ENCODE measurements at regions not wholly inside any gene's neighbourhood (a gene's known extent, or its start where the extent isn't known, plus 50 kb on each side); places are given as distances from the start of the nearest gene placed in this dataset.

DNA sequence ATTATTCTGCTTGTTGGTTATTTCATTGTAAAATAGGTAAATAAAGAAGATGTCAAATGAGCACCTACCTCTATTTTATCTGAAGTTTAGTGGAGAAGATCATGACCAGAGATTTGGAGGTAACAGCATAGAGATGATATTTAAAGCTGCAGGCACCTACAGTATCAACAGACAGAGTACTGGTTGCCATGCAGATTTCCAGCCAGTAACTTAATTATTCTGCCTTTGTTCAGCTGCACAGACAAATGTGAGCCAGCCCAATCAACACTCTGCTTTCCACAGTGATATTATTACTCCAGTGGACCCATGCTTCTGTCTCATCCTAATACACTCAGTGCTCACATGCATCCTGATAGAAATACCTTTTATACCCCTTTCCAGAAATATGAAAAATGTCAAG lies 348.5 kb upstream of the RGS6 start:
- DNase-seq, result no peak

DNA sequence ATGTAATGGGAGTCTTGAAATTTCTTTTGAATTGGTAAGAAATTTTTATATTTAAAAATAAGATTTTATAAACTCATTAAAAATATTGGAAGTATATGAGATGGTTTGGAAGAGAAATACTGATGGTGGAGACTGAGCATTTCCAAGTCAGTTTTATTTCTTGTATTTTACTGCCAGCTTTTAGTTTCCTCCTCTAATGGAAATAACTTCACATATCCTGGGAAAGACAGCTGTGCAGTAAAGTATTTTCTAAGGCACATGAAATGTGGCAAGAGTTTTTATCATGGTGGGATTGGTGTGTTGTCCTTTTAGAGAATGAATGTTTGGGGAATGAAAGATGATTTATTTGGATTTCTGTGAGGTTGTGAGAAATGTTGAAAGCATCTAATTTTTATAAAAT lies 346.9 kb upstream of the RGS6 start:
- DNase-seq, result no peak

DNA sequence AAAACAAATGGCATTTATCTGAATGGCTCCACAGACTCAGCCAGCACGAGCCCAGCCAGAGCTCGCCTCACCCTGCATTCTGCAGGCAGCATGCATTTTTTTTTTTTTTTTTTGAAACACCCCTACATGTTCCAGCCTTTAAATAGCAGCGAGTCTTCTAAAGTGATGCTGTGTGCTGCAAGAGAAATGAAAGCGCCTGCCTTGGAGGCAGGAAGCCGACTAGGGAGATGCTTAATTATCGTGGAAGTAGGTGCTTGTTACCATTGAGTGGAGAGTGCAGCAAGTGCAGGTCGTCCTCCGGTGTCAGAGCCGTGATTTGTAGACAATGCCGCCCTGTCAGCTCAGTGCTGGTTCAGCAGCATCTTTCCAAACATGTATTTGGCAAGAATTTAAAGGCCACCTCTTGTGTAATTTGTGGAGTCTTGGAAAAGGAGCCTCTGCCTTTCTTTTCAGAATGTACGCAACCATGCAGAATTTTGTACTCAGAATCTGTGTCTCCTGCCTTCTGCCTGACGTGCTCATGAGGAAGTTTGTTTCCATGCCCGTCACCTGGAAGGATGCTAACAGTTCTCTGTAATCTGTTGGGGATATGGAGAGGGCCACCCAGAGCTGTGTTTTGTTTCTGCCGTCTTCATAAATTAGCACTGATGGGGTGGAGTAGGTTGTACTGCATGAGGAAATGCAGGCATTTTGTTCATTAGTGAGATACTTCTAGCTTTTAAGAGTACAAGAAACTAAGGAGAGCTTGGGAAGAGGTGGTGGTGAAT lies 345.9 kb upstream of the RGS6 start:
- no peak for DNase-seq

DNA sequence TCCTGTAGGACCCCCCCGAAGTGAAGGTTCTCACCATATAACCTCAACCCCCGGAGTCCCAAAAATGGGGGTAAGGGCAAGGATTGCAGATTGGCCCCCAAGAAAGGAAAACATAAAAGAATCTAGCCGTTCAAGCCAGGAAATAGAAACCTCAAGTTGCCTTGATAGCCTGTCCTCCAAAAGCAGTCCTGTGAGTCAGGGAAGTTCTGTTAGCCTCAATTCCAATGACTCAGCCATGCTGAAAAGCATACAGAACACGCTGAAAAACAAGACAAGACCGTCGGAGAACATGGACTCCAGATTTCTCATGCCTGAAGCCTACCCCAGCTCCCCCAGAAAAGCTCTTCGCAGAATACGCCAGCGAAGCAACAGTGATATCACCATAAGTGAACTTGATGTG lies 344.2 kb upstream of the RGS6 start:
- no peak for DNase-seq

DNA sequence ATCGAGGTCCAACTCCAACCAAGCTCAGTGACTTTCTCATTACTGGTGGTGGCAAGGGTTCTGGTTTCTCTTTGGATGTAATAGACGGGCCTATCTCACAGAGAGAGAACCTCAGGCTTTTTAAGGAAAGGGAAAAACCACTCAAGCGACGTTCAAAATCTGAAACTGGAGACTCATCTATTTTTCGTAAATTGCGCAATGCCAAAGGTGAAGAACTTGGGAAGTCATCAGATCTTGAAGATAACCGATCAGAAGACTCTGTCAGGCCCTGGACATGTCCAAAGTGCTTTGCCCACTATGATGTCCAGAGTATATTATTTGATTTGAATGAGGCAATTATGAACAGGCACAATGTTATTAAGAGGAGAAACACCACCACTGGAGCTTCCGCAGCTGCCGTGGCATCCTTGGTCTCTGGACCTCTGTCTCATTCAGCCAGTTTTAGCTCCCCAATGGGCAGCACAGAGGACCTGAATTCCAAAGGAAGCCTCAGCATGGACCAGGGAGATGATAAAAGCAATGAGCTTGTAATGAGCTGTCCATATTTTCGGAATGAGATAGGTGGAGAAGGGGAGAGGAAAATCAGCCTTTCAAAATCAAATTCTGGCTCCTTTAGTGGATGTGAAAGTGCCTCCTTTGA lies 343.5 kb upstream of the RGS6 start:
- no peak for DNase-seq

- DNase-seq, result no peak
Observed at GRCh38 chr14:71589609-71590008, 342.6 kb upstream of the RGS6 start.

GRCh38 chr14:71590131-71590530 lies 342.1 kb upstream of the RGS6 start:
- DNase-seq, result no peak

- peak in 1 of 2 experiments; percentile 32 for DNase-seq
Observed at GRCh38 chr14:71591231-71591630, 341.0 kb upstream of the RGS6 start.

DNA sequence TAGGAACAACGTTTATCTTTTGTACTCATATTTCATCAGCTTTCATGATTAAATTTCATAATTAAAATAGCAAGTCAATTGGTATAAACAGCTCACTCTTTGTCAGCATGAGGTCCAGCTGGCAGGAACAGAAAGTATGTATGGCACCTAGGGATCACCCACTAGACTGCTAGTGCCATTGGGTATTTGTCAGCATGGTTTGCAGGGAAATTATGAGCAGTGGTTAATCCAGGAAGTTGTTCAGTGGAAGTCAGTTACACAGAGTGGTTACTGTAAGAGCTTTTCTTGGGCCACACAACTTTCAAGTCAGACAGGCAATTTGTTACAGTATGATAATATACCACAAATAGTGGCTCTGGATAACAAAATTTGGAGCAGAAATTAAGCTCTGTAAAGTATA lies 340.3 kb upstream of the RGS6 start:
- DNase-seq, result peak; percentile 32 to 78

DNA sequence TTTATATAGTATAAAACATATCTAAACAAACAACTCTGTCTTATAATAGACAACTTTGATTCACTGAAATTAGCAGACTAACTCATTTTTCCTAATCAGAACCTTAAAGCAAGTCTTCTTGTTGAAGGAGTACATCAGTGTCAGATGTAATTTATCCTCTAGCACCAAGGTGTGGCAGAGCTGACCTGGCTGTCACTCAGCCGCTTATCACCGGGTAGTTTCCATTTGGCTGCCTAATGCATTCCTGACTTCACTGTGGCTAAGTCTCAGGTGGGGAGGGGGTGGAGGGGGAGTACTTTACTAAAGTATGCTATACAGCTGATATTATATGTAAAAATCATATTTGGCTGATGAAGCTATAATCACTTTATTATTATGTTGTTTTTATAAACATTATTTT lies 339.9 kb upstream of the RGS6 start:
- no peak for DNase-seq

DNA sequence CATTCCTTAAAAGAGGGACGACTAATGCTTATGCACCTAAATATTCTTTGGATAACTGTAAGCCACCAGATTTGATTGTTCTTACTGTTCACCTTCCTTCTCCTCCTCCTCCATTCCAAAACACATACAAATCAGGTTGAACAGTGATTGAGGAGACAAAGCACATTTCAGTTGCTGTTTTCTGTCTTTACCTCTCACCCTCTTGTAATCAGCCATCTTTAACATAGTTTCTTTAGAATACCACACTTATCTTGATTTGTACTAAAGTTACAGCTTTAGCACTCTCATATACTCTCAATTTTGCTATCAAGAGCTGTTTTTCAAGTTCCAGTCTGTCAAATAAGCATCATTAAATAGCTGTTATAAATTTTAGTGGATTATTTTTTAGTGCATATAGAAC lies 338.3 kb upstream of the RGS6 start:
- no peak for DNase-seq

DNA sequence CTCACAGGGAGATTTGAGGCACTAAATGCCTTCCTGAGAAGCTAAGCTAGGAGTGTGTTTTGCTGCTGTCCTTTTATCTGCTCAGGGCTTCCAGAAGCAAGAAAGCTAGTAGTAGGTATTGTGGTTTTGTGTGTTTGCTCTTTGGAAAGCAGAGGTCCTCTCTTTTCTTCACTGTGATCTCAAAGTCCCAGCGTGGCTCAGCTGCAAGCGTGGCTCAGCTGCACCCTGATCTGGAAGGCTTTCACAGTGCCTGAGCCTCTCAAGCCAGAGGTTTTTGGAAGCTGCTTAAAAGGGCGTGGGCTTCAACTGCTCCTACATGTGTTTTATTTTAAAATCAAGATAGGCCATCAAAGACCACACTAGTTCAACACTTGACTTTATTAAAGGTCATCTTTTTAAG lies 337.4 kb upstream of the RGS6 start:
- peak; percentile 19 to 60 for DNase-seq

- peak; percentile 76 to 79 for DNase-seq
Observed at GRCh38 chr14:71595441-71595840, 336.8 kb upstream of the RGS6 start.

- no peak for DNase-seq
Observed at GRCh38 chr14:71597287-71597920, 334.8 kb upstream of the RGS6 start.

DNA sequence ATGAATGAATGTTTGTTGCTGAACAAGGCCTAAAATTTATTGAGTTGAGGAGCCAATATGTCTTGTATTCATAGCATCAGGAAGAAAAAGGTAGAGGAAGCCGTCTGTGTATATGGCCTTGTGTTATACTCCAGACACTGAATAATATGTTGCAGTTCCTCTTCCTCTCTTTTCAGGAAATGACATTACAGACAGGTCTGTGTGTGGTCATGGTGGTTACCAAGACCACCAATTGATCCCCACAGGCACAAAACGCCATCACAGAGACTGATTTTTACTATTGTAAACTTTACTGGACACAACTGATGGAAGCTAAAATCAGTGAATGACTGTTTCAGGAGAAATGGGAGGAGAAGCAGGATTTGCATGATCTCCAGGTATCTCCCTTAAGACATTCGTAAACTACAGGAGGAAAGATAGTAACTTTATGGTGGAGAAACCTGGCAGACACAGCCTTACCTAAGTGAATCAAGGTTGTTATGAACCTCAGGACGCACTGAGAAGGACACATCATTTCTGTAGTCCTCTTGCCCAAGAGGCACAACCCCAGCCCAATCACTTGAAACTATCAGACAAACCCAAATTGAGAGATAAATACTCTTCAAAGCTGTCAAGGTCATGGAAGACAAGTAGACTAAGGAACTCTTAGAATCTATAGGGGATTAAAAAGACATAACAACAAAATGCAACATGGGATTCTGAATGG lies 334.1 kb upstream of the RGS6 start:
- no peak for DNase-seq

DNA sequence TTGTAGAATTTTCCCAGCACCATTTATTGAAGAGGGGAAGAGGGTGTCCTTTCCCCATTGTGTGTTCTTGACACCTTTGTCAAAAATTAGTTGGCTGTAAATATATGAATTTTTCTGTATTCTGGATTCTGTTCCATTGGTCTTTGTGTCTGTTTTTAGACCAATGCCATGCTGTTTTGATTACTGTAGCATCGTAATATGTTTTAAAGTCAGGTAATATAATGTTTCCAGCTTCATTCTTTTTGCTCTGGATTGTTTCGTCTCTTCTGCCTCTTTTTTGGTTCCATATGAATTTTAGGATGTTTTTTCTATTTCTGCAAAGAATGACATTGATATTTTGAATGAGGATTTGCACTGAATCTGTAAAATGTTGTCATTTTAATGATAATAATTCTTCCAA lies 331.9 kb upstream of the RGS6 start:
- no peak for DNase-seq

DNA sequence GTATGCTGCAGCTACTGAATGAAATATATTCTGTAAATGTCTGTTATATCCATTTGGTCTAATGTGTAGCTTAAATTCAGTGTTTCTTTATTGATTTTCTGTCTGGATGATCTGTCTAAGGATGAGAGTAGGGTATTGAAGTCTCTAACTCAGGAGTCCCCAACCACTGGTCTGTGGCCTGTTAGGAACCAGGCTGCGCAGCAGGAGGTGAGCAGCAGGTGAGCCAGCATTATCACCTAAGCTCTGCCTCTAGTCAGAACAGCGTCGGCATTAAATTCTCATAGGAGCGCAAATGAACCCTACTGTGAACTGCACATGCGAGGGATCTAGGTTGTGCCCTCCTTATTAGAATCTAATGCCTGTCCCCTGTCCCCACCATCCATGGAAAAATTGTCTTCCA lies 329.7 kb upstream of the RGS6 start:
- no peak for DNase-seq

- DNase-seq, result no peak
Observed at GRCh38 chr14:71604231-71604630, 328.0 kb upstream of the RGS6 start.

- no peak for DNase-seq
Observed at GRCh38 chr14:71606064-71606463, 326.2 kb upstream of the RGS6 start.

DNA sequence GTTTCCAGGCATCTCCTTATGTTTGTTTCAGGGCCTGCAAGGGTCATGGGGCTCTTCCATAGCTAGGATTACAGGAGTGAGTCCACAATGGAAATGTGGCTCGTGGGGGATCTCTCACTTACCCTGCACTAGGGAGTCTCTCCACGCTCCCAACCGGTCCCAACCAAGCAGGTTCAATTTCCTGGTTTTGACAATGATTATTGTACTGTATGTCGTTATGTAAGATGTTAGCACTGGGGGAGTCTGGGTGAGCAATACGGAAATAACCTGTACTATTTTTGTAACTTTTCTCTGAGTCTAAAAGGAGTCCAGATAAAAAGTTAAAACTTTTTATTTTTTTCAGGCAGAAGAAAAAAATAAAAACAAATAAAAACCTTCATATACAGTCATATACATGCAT lies 325.7 kb upstream of the RGS6 start:
- DNase-seq, result no peak

DNA sequence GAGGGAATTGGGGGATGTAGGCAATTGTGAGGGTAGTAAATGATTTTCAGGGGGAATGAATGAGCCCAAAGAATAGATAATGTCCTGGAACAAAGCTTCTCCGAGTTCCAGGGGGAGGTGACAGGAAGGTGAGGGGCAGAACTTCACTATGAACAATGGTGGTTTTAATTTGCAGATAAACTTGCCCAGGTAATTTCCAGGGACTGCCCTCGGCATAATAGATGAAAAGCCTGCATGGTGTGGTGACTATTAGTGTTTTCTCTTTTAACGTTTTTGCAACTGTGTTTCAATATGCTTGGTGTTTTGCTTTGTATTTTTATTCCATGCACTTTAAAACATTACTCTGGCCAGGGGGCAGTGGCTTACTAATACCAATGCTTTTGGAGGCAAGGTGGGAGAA lies 325.2 kb upstream of the RGS6 start:
- DNase-seq, result no peak

DNA sequence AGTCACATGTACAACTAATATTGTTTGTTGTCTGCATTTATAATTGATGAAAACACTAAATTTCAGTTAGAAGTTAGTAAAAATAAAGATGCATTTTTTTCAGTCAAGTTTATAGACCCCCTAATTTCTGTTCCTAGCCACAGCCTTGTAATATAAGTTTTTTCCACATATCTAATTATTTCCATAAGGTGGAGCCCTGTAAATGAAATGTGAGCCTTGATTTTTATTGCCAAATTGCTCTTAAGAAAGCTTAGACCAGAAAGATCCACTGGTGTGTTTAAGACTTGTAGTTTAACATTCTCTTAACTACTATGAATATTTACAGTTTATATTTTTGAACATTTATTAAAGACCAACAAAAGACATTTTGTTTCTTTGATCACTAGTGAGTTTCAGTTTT lies 322.1 kb upstream of the RGS6 start:
- DNase-seq, result peak; percentile 31 to 63

- peak; percentile 77 to 82 for DNase-seq
Observed at GRCh38 chr14:71610797-71611196, 321.4 kb upstream of the RGS6 start.

GRCh38 chr14:71613168-71613567 lies 319.1 kb upstream of the RGS6 start:
- no peak for DNase-seq
